ENCODE measurements at regions not wholly inside any gene's neighbourhood (a gene's known extent, or its start where the extent isn't known, plus 50 kb on each side); places are given as distances from the start of the nearest gene placed in this dataset.

DNA sequence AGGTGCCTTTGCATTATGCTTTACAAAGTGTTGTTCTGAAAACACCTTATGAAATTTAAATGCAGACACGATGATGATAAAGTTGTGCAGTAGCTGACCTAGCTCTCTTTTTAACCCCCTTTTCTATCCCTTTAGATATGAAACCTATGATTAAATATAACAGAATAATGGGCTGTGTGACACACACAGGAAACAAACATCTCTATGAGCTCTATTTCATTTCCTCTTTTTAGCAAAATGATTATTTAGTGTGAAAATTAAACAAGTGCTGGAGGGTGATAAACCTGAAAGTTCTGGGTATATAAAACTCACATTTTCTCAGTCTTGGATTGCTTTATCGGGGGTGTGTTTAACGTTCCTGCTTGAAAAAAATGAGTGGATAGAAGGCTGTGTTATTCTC, 1310.5 kb upstream of the CELF2 start:
- TF ChIP-seq, protein P1, sequence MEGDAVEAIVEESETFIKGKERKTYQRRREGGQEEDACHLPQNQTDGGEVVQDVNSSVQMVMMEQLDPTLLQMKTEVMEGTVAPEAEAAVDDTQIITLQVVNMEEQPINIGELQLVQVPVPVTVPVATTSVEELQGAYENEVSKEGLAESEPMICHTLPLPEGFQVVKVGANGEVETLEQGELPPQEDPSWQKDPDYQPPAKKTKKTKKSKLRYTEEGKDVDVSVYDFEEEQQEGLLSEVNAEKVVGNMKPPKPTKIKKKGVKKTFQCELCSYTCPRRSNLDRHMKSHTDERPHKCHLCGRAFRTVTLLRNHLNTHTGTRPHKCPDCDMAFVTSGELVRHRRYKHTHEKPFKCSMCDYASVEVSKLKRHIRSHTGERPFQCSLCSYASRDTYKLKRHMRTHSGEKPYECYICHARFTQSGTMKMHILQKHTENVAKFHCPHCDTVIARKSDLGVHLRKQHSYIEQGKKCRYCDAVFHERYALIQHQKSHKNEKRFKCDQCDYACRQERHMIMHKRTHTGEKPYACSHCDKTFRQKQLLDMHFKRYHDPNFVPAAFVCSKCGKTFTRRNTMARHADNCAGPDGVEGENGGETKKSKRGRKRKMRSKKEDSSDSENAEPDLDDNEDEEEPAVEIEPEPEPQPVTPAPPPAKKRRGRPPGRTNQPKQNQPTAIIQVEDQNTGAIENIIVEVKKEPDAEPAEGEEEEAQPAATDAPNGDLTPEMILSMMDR (IDR thresholded peaks at IDR 0.05): no peak
- TF ChIP-seq POLR2A (IDR thresholded peaks at IDR 0.05): no peak

Data from thyroid gland (tissue), 4 donors.